Sigmoid colon (tissue), 6 donors: ENCODE measurements at regions not wholly inside any gene's neighbourhood (a gene's known extent, or its start where the extent isn't known, plus 50 kb on each side); places are given as distances from the start of the nearest gene placed in this dataset.

Experiments
- DNase-seq: peaks from one replicate; pipeline ENCODE4 v3.0.0-alpha.2; 2019
- H3K27ac ChIP-seq, 4 donors: fragments of 200-600 bp; sonication (generic); one replicate each; pipeline ENCODE4 v1.5.1; 2016 to 2019; ENCODE audit warnings: mild to moderate bottlenecking in 1 of 4
- H3K27me3 ChIP-seq, 3 donors: fragments of 200-600 bp; sonication (generic); one replicate each; pipeline ENCODE4 v1.5.1; 2019; ENCODE audit warnings: mild to moderate bottlenecking in 1 of 3
- H3K36me3 ChIP-seq, 4 donors: fragments of 200-600 bp; sonication (generic); one replicate each; pipeline ENCODE4 v1.5.1; 2016 to 2019
- H3K4me1 ChIP-seq, 4 donors: fragments of 200-600 bp; sonication (generic); one replicate each; pipeline ENCODE4 v1.5.1; 2017 to 2019
- H3K4me3 ChIP-seq, 4 donors: fragments of 200-600 bp; sonication (generic); one replicate each; pipeline ENCODE4 v1.5.1; 2017 to 2019; ENCODE audit warnings: mild to moderate bottlenecking in 2 of 4, moderate library complexity in 1 of 4
- H3K9me3 ChIP-seq, 4 donors: fragments of 200-600 bp in 3 of 4; sonication (generic) in 3 of 4; one replicate each; pipeline versions ENCODE4 v1.5.1 to v1.6.1; 2013 to 2019
- EP300 ChIP-seq, 4 donors: sonication (generic); formaldehyde crosslinking; IDR thresholded peaks; one replicate each; pipeline ENCODE4 v1.6.1; 2017; ENCODE audit warnings: antibody characterized with exemption in 4 of 4
- POLR2A ChIP-seq, 2 donors: fragments of 450-650 bp; IDR thresholded peaks; one replicate each; pipeline ENCODE4 v1.6.1; 2016; ENCODE audit warnings: antibody characterized with exemption in 2 of 2, mild to moderate bottlenecking in 2 of 2, moderate library complexity in 2 of 2
- POLR2AphosphoS5 ChIP-seq, 4 donors: sonication (generic); formaldehyde crosslinking; IDR thresholded peaks; one replicate each; pipeline ENCODE4 v1.6.1; 2017; ENCODE audit warnings: antibody characterized with exemption in 4 of 4
- WGBS, 2 donors: extraction: QIAGEN DNeasy Blood & Tissue Kit; methylation state at CpG; one replicate each; pipeline ENCODE4 v1.1.7; 2013; 5-methylcytosine and 5-hydroxymethylcytosine counted together
- intact Hi-C: fragments of 100-400 bp; cut with DNase I; formaldehyde crosslinking; loops from one replicate; pipeline ENCODE4 v1.15.1; 2023
- TF ChIP-seq, protein P1 (sequence below), 4 experiments: fragments of 450-650 bp in 3 of 4; fragments of 200-600 bp in 1 of 4; IDR thresholded peaks; one replicate each; pipeline ENCODE4 v1.5.1; 2016 to 2019; ENCODE audit warnings: antibody characterized with exemption in 4 of 4, mild to moderate bottlenecking in 3 of 4, moderate library complexity in 2 of 4
- donor health status: healthy with polysubstance abuse.
- donor health status: healthy.

DNA sequence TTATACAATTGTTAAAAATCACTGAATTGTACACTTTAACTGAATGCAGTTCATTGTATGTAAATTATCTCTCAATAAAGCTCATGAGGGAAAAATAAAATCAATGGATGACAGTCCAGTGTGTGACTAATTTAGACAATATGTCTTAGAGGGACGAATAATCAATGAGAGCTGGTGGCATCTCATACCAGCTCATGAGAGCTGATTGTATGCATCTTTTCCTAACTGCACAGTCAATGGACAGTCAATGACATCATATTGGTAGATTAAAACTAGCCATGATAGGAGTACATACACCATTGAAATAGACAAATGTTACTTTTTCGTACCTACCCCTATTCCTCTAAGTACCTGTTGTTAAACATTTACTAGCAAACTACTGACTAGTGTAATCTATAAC, 946.1 kb downstream of the SQOR start:
- H3K27me3 ChIP-seq, result no peaks in the 10 kb centered on the region
- no peak for DNase-seq
- no peak overlapping the region for H3K4me3 ChIP-seq
- H3K9me3 ChIP-seq, result no peaks in the 10 kb centered on the region
- intact Hi-C loops, result no loop called here
- H3K27ac ChIP-seq, result no peak overlapping the region
- no peak for TF ChIP-seq POLR2A (IDR thresholded peaks at IDR 0.05)
- TF ChIP-seq POLR2AphosphoS5 (IDR thresholded peaks at IDR 0.05), result no peak
- TF ChIP-seq EP300 (IDR thresholded peaks at IDR 0.05), result no peak
- TF ChIP-seq, protein P1, sequence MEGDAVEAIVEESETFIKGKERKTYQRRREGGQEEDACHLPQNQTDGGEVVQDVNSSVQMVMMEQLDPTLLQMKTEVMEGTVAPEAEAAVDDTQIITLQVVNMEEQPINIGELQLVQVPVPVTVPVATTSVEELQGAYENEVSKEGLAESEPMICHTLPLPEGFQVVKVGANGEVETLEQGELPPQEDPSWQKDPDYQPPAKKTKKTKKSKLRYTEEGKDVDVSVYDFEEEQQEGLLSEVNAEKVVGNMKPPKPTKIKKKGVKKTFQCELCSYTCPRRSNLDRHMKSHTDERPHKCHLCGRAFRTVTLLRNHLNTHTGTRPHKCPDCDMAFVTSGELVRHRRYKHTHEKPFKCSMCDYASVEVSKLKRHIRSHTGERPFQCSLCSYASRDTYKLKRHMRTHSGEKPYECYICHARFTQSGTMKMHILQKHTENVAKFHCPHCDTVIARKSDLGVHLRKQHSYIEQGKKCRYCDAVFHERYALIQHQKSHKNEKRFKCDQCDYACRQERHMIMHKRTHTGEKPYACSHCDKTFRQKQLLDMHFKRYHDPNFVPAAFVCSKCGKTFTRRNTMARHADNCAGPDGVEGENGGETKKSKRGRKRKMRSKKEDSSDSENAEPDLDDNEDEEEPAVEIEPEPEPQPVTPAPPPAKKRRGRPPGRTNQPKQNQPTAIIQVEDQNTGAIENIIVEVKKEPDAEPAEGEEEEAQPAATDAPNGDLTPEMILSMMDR (IDR thresholded peaks at IDR 0.05), result no peak
- H3K36me3 ChIP-seq, result no peaks in the 10 kb centered on the region
- 43 to 75% methylated on average over 2 of the region's 2 CpGs for WGBS, 2 donors
- peaks cover 0 to 14% (median 0%) of the 10 kb centered on the region in 4 donors for H3K4me1 ChIP-seq

DNA sequence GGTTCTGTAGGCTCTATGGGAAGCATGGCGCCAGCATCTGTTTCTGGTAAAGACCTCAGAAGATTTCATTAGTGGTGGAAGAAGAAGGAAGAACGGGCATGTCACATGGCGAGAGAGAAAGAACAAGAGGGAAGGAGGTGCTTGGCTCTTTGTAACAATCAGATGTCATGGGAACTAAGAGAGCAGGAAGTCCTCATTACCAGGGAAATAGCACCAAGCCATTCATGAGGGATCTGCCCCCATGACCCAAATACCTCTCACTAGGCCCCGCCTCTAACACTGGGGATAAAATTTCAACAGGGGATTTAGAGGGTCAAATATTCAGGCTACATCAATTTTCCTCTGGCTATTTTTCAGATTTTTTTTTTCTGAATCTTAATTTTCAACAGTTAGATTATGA, 954.3 kb downstream of the SQOR start:
- Histone ChIP-seq H3K4me1 (no peaks in the 10 kb centered on the region), H3K27ac (no peak overlapping the region), H3K4me3 (no peak overlapping the region), H3K9me3 (no peaks in the 10 kb centered on the region), H3K27me3 (no peaks in the 10 kb centered on the region), H3K36me3 (no peaks in the 10 kb centered on the region)
- TF ChIP-seq, protein P1 (IDR thresholded peaks at IDR 0.05), result no peak
- TF ChIP-seq POLR2AphosphoS5 (IDR thresholded peaks at IDR 0.05), result no peak
- TF ChIP-seq POLR2A (IDR thresholded peaks at IDR 0.05), result no peak
- no peak for TF ChIP-seq EP300 (IDR thresholded peaks at IDR 0.05)
- intact Hi-C loops, result no loop called here
- 90 to 92% methylated on average over 4 of the region's 4 CpGs for WGBS, 2 donors
- no peak for DNase-seq

DNA sequence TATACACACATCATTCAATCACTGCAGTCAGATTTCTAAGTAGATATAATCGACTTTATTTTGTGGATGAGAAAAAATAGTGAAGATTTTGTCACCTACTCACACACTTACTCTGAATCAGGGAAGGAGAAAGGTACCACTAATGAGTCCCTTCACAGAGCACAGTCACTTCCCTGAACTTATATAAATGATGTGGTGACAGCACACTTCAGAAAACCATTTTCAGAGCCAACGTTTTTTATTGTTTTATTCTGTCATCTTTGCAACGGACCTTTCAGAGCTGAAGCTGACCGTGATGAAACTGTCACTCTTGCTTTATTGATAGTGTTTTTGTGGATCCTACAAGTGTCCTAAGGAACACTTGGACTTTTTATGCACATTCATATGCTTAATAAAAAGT, 956.6 kb downstream of the SQOR start:
- H3K4me3 ChIP-seq, result no peak overlapping the region
- H3K4me1 ChIP-seq, result no peaks in the 10 kb centered on the region
- intact Hi-C loops, result no loop called here
- WGBS, 2 donors, result 28 to 70% methylated on average over 4 of the region's 4 CpGs
- TF ChIP-seq EP300 (IDR thresholded peaks at IDR 0.05), result no peak
- TF ChIP-seq POLR2A (IDR thresholded peaks at IDR 0.05), result no peak
- TF ChIP-seq, protein P1 (IDR thresholded peaks at IDR 0.05), result no peak
- no peak for TF ChIP-seq POLR2AphosphoS5 (IDR thresholded peaks at IDR 0.05)
- no peaks in the 10 kb centered on the region for H3K27me3 ChIP-seq
- H3K27ac ChIP-seq, result no peak overlapping the region
- DNase-seq, result no peak
- no peaks in the 10 kb centered on the region for H3K36me3 ChIP-seq
- H3K9me3 ChIP-seq, result no peaks in the 10 kb centered on the region

DNA sequence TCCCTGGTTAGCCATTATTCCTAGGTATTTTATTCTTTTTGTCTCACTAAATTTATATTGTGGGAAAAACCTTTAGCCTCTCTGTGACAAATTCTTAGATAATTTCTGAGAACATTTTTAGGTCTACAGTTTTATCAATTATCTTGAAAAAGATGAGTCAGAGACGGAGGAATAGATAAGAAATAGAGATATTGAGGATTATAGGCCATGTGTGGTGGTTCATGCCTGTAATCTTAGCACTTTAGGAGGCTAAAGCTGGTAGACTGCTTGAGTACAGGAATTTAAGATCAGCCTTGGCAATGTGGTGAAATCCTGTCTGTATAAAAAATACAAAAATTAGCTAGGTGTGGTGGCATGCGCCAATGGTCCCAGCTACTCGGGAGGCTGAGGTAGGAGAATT, 960.2 kb downstream of the SQOR start:
- DNase-seq, result no peak
- intact Hi-C loops, result no loop called here
- no peak for TF ChIP-seq EP300 (IDR thresholded peaks at IDR 0.05)
- no peak for TF ChIP-seq POLR2A (IDR thresholded peaks at IDR 0.05)
- no peak for TF ChIP-seq POLR2AphosphoS5 (IDR thresholded peaks at IDR 0.05)
- TF ChIP-seq, protein P1 (IDR thresholded peaks at IDR 0.05), result no peak
- no peak overlapping the region for H3K4me3 ChIP-seq
- H3K27me3 ChIP-seq, result no peaks in the 10 kb centered on the region
- H3K9me3 ChIP-seq, result no peaks in the 10 kb centered on the region
- 93 to 94% methylated on average over 3 of the region's 3 CpGs for WGBS, 2 donors
- no peak overlapping the region for H3K27ac ChIP-seq
- no peaks in the 10 kb centered on the region for H3K36me3 ChIP-seq
- no peaks in the 10 kb centered on the region for H3K4me1 ChIP-seq

DNA sequence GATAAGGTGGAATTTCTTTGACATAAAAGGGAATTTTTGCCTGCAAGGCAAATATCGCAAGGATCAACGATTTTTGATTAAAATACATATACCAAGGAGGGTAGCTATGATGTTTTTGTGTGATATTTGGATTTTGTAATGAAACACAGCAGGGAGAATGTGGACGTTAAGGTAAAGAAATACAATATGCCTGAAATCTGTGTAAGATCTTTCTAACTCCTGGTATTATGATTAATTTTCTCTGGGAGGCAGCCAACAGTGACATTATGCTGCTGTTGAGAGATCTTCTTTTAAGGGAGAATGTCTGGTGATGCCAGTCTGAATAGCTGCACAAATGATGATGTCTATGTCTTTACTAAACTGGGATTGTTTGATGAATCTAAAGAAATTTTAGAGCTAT, 972.2 kb downstream of the SQOR start:
- Histone ChIP-seq H3K4me1 (no peaks in the 10 kb centered on the region), H3K27me3 (no peaks in the 10 kb centered on the region), H3K4me3 (no peak overlapping the region), H3K36me3 (no peaks in the 10 kb centered on the region), H3K9me3 (no peaks in the 10 kb centered on the region), H3K27ac (no peak overlapping the region)
- 66 to 69% methylated on average over 3 of the region's 3 CpGs for WGBS, 2 donors
- TF ChIP-seq, protein P1 (IDR thresholded peaks at IDR 0.05), result no peak
- TF ChIP-seq POLR2A (IDR thresholded peaks at IDR 0.05) (no peak), EP300 (IDR thresholded peaks at IDR 0.05) (no peak), POLR2AphosphoS5 (IDR thresholded peaks at IDR 0.05) (no peak)
- DNase-seq, result no peak
- intact Hi-C loops, result no loop called here
